ENCODE measurements at regions not wholly inside any gene's neighbourhood (a gene's known extent, or its start where the extent isn't known, plus 50 kb on each side); places are given as distances from the start of the nearest gene placed in this dataset.

- DNase-seq (ENCODE audit: low read depth) = no peak
- in situ Hi-C loops (cut with HindIII; ENCODE audit: low pct_unique_long_range_greater_than_20kb, low sequenced_read_pairs) = no loop called here
These were observed 604.9 kb upstream of the CFAP20DC start for GRCh38 chr3:59654480-59655417.

GRCh38 chr3:59654123-59654479 lies 604.3 kb upstream of the CFAP20DC start:
- DNase-seq (ENCODE audit: low read depth) = no peak
- in situ Hi-C loops (cut with HindIII; ENCODE audit: low pct_unique_long_range_greater_than_20kb, low sequenced_read_pairs) = no loop called here

GRCh38 chr3:59653405-59654122 lies 603.7 kb upstream of the CFAP20DC start:
- no peak for DNase-seq (ENCODE audit: low read depth)
- in situ Hi-C loops (cut with HindIII; ENCODE audit: low pct_unique_long_range_greater_than_20kb, low sequenced_read_pairs) = no loop called here

- DNase-seq (ENCODE audit: low read depth) = no peak
- in situ Hi-C loops (cut with HindIII; ENCODE audit: low pct_unique_long_range_greater_than_20kb, low sequenced_read_pairs) = no loop called here
These were observed 594.9 kb upstream of the CFAP20DC start for GRCh38 chr3:59644479-59645402.

GRCh38 chr3:59641169-59641899 lies 591.5 kb upstream of the CFAP20DC start:
- no peak for DNase-seq (ENCODE audit: low read depth)
- in situ Hi-C loops (cut with HindIII; ENCODE audit: low pct_unique_long_range_greater_than_20kb, low sequenced_read_pairs) = no loop called here

- peak; percentile 87 for DNase-seq (ENCODE audit: low read depth)
- in situ Hi-C loops (cut with HindIII; ENCODE audit: low pct_unique_long_range_greater_than_20kb, low sequenced_read_pairs) = no loop called here
These were observed 583.1 kb upstream of the CFAP20DC start for GRCh38 chr3:59632760-59633573.

- DNase-seq (ENCODE audit: low read depth) = no peak
- in situ Hi-C loops (cut with HindIII; ENCODE audit: low pct_unique_long_range_greater_than_20kb, low sequenced_read_pairs) = no loop called here
These were observed 581.7 kb upstream of the CFAP20DC start for GRCh38 chr3:59631482-59631881.

GRCh38 chr3:59621037-59621436 lies 571.2 kb upstream of the CFAP20DC start:
- in situ Hi-C loops (cut with HindIII; ENCODE audit: low pct_unique_long_range_greater_than_20kb, low sequenced_read_pairs) = no loop called here

GRCh38 chr3:59620325-59620724 lies 570.5 kb upstream of the CFAP20DC start:
- DNase-seq (ENCODE audit: low read depth) = no peak
- in situ Hi-C loops (cut with HindIII; ENCODE audit: low pct_unique_long_range_greater_than_20kb, low sequenced_read_pairs) = no loop called here

More at GRCh38 chr3:59621037-59621436, 571.2 kb upstream of the CFAP20DC start:
- DNase-seq (ENCODE audit: low read depth) = no peak

GRCh38 chr3:59612444-59612715 lies 562.6 kb upstream of the CFAP20DC start:
- in situ Hi-C loops (cut with HindIII; ENCODE audit: low pct_unique_long_range_greater_than_20kb, low sequenced_read_pairs) = no loop called here
- no peak for DNase-seq (ENCODE audit: low read depth)

- DNase-seq (ENCODE audit: low read depth) = no peak
- in situ Hi-C loops (cut with HindIII; ENCODE audit: low pct_unique_long_range_greater_than_20kb, low sequenced_read_pairs) = no loop called here
These were observed 562.0 kb upstream of the CFAP20DC start for GRCh38 chr3:59611649-59612443.

GRCh38 chr3:59609657-59610348 lies 560.0 kb upstream of the CFAP20DC start:
- no peak for DNase-seq (ENCODE audit: low read depth)
- in situ Hi-C loops (cut with HindIII; ENCODE audit: low pct_unique_long_range_greater_than_20kb, low sequenced_read_pairs) = no loop called here

- in situ Hi-C loops (cut with HindIII; ENCODE audit: low pct_unique_long_range_greater_than_20kb, low sequenced_read_pairs) = no loop called here
- DNase-seq (ENCODE audit: low read depth) = no peak
These were observed 558.5 kb upstream of the CFAP20DC start for GRCh38 chr3:59608356-59608755.

GRCh38 chr3:59607656-59608055 lies 557.8 kb upstream of the CFAP20DC start:
- in situ Hi-C loops (cut with HindIII; ENCODE audit: low pct_unique_long_range_greater_than_20kb, low sequenced_read_pairs) = no loop called here
- DNase-seq (ENCODE audit: low read depth) = no peak

- no peak for DNase-seq (ENCODE audit: low read depth)
- in situ Hi-C loops (cut with HindIII; ENCODE audit: low pct_unique_long_range_greater_than_20kb, low sequenced_read_pairs) = no loop called here
These were observed 556.9 kb upstream of the CFAP20DC start for GRCh38 chr3:59606638-59607266.
